IPS-15b (cell line): ENCODE measurements at regions not wholly inside any gene's neighbourhood (a gene's known extent, or its start where the extent isn't known, plus 50 kb on each side); places are given as distances from the start of the nearest gene placed in this dataset.

ENCODE experiments used
- H3K27me3 ChIP-seq: one replicate; pipeline ENCODE4 v1.6.1; 2013; ENCODE audit warnings: low read length; ENCODE audit not compliant: control insufficient read depth, insufficient read depth
- H3K36me3 ChIP-seq: one replicate; pipeline ENCODE4 v1.6.1; 2013; ENCODE audit warnings: low read length; ENCODE audit not compliant: control insufficient read depth, insufficient read depth
- H3K4me1 ChIP-seq: one replicate; pipeline ENCODE4 v1.6.1; 2013; ENCODE audit warnings: mild to moderate bottlenecking, low read length; ENCODE audit not compliant: control insufficient read depth, insufficient read depth
- H3K4me3 ChIP-seq: one replicate; pipeline ENCODE4 v1.5.1; 2013; ENCODE audit warnings: low read depth, low read length
- H3K9ac ChIP-seq: one replicate; pipeline ENCODE4 v1.6.1; 2013; ENCODE audit warnings: low read depth, mild to moderate bottlenecking, low read length
- H3K9me3 ChIP-seq: one replicate; pipeline ENCODE4 v1.6.1; 2013; ENCODE audit warnings: mild to moderate bottlenecking, low read length; ENCODE audit not compliant: control insufficient read depth, insufficient read depth

GRCh38 chr6:108744996-108745395 is 103.2 kb upstream of the ARMC2 start:
- Histone ChIP-seq H3K27me3 (no peaks in the 10 kb centered on the region), H3K4me1 (no peaks in the 10 kb centered on the region), H3K36me3 (no peaks in the 10 kb centered on the region), H3K9ac (no peak overlapping the region), H3K4me3 (no peak overlapping the region), H3K9me3 (no peaks in the 10 kb centered on the region)

- no peak overlapping the region for H3K4me3 ChIP-seq
- H3K36me3 ChIP-seq: no peaks in the 10 kb centered on the region
- no peaks in the 10 kb centered on the region for H3K4me1 ChIP-seq
- H3K9me3 ChIP-seq: no peaks in the 10 kb centered on the region
- H3K27me3 ChIP-seq: no peaks in the 10 kb centered on the region
- H3K9ac ChIP-seq: no peak overlapping the region
Measured at GRCh38 chr6:108745664-108746336, 102.4 kb upstream of the ARMC2 start.

- Histone ChIP-seq H3K9me3 (no peaks in the 10 kb centered on the region), H3K36me3 (no peaks in the 10 kb centered on the region), H3K4me1 (no peaks in the 10 kb centered on the region), H3K4me3 (no peak overlapping the region), H3K27me3 (no peaks in the 10 kb centered on the region), H3K9ac (no peak overlapping the region)
Measured at GRCh38 chr6:108746366-108746765, 101.9 kb upstream of the ARMC2 start.

- H3K9me3 ChIP-seq: no peaks in the 10 kb centered on the region
- no peaks in the 10 kb centered on the region for H3K27me3 ChIP-seq
- H3K9ac ChIP-seq: no peak overlapping the region
- no peaks in the 10 kb centered on the region for H3K36me3 ChIP-seq
- H3K4me1 ChIP-seq: no peaks in the 10 kb centered on the region
- H3K4me3 ChIP-seq: no peak overlapping the region
Measured at GRCh38 chr6:108746836-108747575, 101.2 kb upstream of the ARMC2 start.

- H3K4me3 ChIP-seq: no peak overlapping the region
- no peaks in the 10 kb centered on the region for H3K27me3 ChIP-seq
- no peaks in the 10 kb centered on the region for H3K4me1 ChIP-seq
- no peak overlapping the region for H3K9ac ChIP-seq
- H3K9me3 ChIP-seq: no peaks in the 10 kb centered on the region
- H3K36me3 ChIP-seq: no peaks in the 10 kb centered on the region
Measured at GRCh38 chr6:108748055-108748454, 100.2 kb upstream of the ARMC2 start.

- Histone ChIP-seq H3K36me3 (no peaks in the 10 kb centered on the region), H3K4me1 (no peaks in the 10 kb centered on the region), H3K4me3 (no peak overlapping the region), H3K27me3 (no peaks in the 10 kb centered on the region), H3K9ac (no peak overlapping the region), H3K9me3 (no peaks in the 10 kb centered on the region)
Measured at GRCh38 chr6:108748959-108749358, 99.3 kb upstream of the ARMC2 start.

GRCh38 chr6:108750801-108751200 is 97.4 kb upstream of the ARMC2 start:
- Histone ChIP-seq H3K4me3 (no peak overlapping the region), H3K4me1 (no peaks in the 10 kb centered on the region), H3K36me3 (no peaks in the 10 kb centered on the region), H3K9me3 (no peaks in the 10 kb centered on the region), H3K9ac (no peak overlapping the region), H3K27me3 (no peaks in the 10 kb centered on the region)

GRCh38 chr6:108751282-108751681 is 96.9 kb upstream of the ARMC2 start:
- H3K27me3 ChIP-seq: no peaks in the 10 kb centered on the region
- no peaks in the 10 kb centered on the region for H3K9me3 ChIP-seq
- no peak overlapping the region for H3K9ac ChIP-seq
- H3K4me3 ChIP-seq: no peak overlapping the region
- no peaks in the 10 kb centered on the region for H3K4me1 ChIP-seq
- no peaks in the 10 kb centered on the region for H3K36me3 ChIP-seq

- no peaks in the 10 kb centered on the region for H3K27me3 ChIP-seq
- H3K9ac ChIP-seq: no peak overlapping the region
- no peaks in the 10 kb centered on the region for H3K4me1 ChIP-seq
- H3K36me3 ChIP-seq: no peaks in the 10 kb centered on the region
- no peaks in the 10 kb centered on the region for H3K9me3 ChIP-seq
- no peak overlapping the region for H3K4me3 ChIP-seq
Measured at GRCh38 chr6:108751851-108752732, 96.1 kb upstream of the ARMC2 start.

GRCh38 chr6:108752733-108753590 is 95.3 kb upstream of the ARMC2 start:
- H3K4me1 ChIP-seq: no peaks in the 10 kb centered on the region
- H3K27me3 ChIP-seq: no peaks in the 10 kb centered on the region
- H3K9ac ChIP-seq: no peak overlapping the region
- no peaks in the 10 kb centered on the region for H3K36me3 ChIP-seq
- H3K4me3 ChIP-seq: no peak overlapping the region
- no peaks in the 10 kb centered on the region for H3K9me3 ChIP-seq
